Uterus (tissue), 2 donors: ENCODE measurements at regions not wholly inside any gene's neighbourhood (a gene's known extent, or its start where the extent isn't known, plus 50 kb on each side); places are given as distances from the start of the nearest gene placed in this dataset.

Source experiments
- CTCF ChIP-seq, 4 experiments: fragments of 200-600 bp in 2 of 4; fragments of 450-650 bp in 2 of 4; sonication (generic) in 2 of 4; IDR thresholded peaks; one replicate each; pipeline ENCODE4 v1.5.1; 2016 to 2019; ENCODE audit warnings: antibody characterized with exemption in 4 of 4, mild to moderate bottlenecking in 2 of 4, moderate library complexity in 1 of 4
- POLR2A ChIP-seq, 2 donors: fragments of 450-650 bp; IDR thresholded peaks; one replicate each; pipeline ENCODE4 v1.6.1; 2016; ENCODE audit warnings: antibody characterized with exemption in 2 of 2, mild to moderate bottlenecking in 1 of 2, moderate library complexity in 1 of 2

- TF ChIP-seq CTCF (IDR thresholded peaks at IDR 0.05), result no peak
- TF ChIP-seq POLR2A (IDR thresholded peaks at IDR 0.05), result no peak
Observed at GRCh38 chr11:92802644-92803043, 166.8 kb upstream of the MTNR1B start.
